ENCODE measurements at regions not wholly inside any gene's neighbourhood (a gene's known extent, or its start where the extent isn't known, plus 50 kb on each side); places are given as distances from the start of the nearest gene placed in this dataset.

DNA sequence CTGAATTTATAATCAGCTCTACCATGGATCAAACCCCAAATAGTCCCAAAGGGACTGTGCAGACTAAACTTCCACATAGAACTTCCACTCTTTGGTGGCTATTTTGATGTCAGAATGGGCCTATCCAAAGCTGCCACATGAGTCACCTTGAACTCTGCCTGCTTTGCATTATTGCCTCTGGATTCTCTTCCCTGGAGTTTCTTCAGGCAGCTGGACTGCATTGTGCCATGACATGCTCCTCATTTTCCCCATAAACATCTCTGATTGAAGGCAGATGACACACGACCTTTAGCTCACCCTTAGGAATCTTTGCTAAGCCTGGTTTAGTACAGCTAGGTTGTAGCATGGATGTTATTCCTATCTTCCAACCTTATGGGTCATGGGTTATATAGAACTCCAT lies 251.7 kb downstream of the FZD1 start:
- Histone ChIP-seq H3K27ac (no peak overlapping the region), H3K36me3 (replicated peaks in 1 of 2; ENCODE audit: insufficient read depth in 1 of 2, low read depth in 2 of 2) (no peaks in the 10 kb centered on the region), H3K27me3 (no peaks in the 10 kb centered on the region), H3K4me3 (no peak overlapping the region), H3K4me1 (no peaks in the 10 kb centered on the region), H3K9me3 (no peaks in the 10 kb centered on the region)
- DNase-seq, result no peak
- WGBS, 2 donors, result 60 to 62% methylated on average over 1 of the region's 1 CpG
- intact Hi-C loops (cut with DNase I), result no loop called here
- TF ChIP-seq, protein P1, sequence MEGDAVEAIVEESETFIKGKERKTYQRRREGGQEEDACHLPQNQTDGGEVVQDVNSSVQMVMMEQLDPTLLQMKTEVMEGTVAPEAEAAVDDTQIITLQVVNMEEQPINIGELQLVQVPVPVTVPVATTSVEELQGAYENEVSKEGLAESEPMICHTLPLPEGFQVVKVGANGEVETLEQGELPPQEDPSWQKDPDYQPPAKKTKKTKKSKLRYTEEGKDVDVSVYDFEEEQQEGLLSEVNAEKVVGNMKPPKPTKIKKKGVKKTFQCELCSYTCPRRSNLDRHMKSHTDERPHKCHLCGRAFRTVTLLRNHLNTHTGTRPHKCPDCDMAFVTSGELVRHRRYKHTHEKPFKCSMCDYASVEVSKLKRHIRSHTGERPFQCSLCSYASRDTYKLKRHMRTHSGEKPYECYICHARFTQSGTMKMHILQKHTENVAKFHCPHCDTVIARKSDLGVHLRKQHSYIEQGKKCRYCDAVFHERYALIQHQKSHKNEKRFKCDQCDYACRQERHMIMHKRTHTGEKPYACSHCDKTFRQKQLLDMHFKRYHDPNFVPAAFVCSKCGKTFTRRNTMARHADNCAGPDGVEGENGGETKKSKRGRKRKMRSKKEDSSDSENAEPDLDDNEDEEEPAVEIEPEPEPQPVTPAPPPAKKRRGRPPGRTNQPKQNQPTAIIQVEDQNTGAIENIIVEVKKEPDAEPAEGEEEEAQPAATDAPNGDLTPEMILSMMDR (IDR thresholded peaks at IDR 0.05), result no peak
- no peak for TF ChIP-seq POLR2A (IDR thresholded peaks at IDR 0.05)
- no peak for ATAC-seq

DNA sequence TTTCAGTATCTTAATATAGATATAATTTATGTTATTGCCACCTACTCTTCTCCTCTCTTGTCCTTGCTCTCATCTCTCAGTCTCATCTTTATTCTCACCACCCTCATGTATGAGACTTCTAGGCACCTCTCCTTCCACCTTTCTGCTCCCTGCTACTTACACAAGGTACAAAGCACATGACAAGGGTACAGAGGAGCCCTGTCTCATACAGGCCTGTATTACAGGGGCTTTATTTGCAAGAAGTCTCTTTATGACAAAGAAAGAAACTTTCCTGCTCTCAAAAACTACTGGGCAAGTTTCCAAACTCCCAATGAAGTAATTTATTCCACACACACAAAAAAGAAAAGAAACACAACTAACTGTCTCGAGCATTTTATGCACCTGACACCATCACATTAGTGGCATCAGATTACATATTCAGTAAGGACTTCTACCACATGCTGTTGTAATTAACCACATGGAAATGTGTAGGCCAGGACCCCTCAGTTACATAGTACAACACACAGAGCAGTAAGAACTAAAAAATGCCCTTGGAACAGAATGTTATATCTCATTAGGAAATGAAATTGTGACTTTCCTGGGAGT lies 253.1 kb downstream of the FZD1 start:
- TF ChIP-seq POLR2A (IDR thresholded peaks at IDR 0.05), result no peak
- TF ChIP-seq, protein P1 (IDR thresholded peaks at IDR 0.05), result no peak
- no peaks in the 10 kb centered on the region for H3K36me3 ChIP-seq (replicated peaks in 1 of 2; ENCODE audit: insufficient read depth in 1 of 2, low read depth in 2 of 2)
- no peaks in the 10 kb centered on the region for H3K27me3 ChIP-seq
- no peak overlapping the region for H3K27ac ChIP-seq
- WGBS, 2 donors, result 36 to 52% methylated on average over 1 of the region's 1 CpG
- no peaks in the 10 kb centered on the region for H3K4me1 ChIP-seq
- DNase-seq (no peak), ATAC-seq (no peak)
- intact Hi-C loops (cut with DNase I), result no loop called here
- no peak overlapping the region for H3K4me3 ChIP-seq
- no peaks in the 10 kb centered on the region for H3K9me3 ChIP-seq

DNA sequence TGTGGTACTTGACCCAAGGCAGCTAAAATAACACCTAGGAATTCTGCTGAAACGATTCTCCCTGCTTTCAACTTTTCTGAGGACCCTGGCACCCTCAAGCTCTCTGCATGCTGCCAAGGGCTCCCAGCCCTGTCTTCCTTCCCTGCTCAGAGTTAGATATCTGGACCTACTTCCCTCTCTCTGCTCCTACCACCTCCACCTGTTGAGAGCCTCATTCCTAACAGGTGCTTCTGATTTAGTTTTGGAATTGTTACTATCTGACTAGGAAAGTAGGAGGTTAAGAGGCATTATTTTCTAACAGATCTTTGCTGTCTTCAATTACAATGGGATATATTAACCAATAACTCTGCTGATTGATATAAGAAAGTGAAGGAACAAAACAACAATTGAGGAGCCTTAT lies 253.8 kb downstream of the FZD1 start:
- 32 to 64% methylated on average over 1 of the region's 1 CpG for WGBS, 2 donors
- intact Hi-C loops (cut with DNase I), result no loop called here
- no peak overlapping the region for H3K4me3 ChIP-seq
- TF ChIP-seq, protein P1 (IDR thresholded peaks at IDR 0.05), result no peak
- no peak for TF ChIP-seq POLR2A (IDR thresholded peaks at IDR 0.05)
- H3K9me3 ChIP-seq, result no peaks in the 10 kb centered on the region
- no peak overlapping the region for H3K27ac ChIP-seq
- H3K4me1 ChIP-seq, result no peaks in the 10 kb centered on the region
- ATAC-seq (no peak), DNase-seq (no peak)
- H3K27me3 ChIP-seq, result no peaks in the 10 kb centered on the region
- H3K36me3 ChIP-seq (replicated peaks in 1 of 2; ENCODE audit: insufficient read depth in 1 of 2, low read depth in 2 of 2), result no peaks in the 10 kb centered on the region

DNA sequence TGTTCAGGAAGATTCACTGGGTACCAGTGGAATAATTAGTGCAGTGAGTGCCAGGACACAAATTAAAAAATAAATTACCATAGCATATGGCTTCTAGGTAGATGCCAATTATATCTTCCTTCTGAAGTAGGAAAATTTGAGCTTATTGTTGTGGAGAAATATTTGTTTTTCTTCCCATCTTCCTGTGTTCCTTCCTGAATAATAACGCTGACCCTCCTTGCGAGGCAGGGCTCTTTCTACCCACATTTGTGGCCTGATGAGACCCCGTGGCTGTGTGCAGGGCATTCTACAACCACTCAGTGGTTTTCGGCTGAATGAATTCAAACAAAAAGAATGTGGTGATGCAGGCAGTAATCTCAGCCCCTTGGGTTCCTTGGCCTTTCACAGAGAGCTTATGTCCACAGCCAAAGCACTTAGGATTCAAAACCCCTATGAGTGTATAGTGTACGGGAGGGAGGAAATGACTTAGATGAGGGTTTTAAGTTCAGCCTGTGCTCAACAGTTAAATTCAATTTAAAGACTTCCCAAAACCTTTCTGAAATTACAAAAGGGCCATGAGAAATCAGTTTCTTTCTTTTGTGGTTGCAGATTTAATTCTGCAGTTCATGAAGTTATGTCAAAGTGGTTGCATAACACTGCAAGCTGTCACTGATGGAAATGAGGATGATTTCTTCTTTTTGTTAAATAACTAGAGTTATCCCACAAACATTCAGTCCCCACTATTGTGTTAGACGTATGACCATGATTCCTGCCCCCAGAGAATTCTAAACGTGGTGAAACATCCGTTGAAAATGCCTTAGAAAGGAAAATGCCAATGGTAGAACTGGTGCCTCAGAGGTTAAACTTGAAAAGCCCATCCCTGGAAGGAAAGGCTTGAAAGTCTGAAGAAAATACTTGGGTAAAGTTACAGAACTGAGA lies 255.3 kb downstream of the FZD1 start:
- WGBS, 2 donors, result 51 to 56% methylated on average over 8 of the region's 8 CpGs
- no peak for DNase-seq
- H3K4me1 ChIP-seq, result no peaks in the 10 kb centered on the region
- no peak for TF ChIP-seq POLR2A (IDR thresholded peaks at IDR 0.05)
- TF ChIP-seq, protein P1 (IDR thresholded peaks at IDR 0.05), result no peak
- ATAC-seq, result no peak
- H3K9me3 ChIP-seq, result no peaks in the 10 kb centered on the region
- intact Hi-C loops (cut with DNase I), result no loop called here
- no peaks in the 10 kb centered on the region for H3K36me3 ChIP-seq (replicated peaks in 1 of 2; ENCODE audit: insufficient read depth in 1 of 2, low read depth in 2 of 2)
- no peak overlapping the region for H3K4me3 ChIP-seq
- no peaks in the 10 kb centered on the region for H3K27me3 ChIP-seq
- H3K27ac ChIP-seq, result no peak overlapping the region
